Endothelial cell of umbilical vein (primary cell): ENCODE measurements at regions not wholly inside any gene's neighbourhood (a gene's known extent, or its start where the extent isn't known, plus 50 kb on each side); places are given as distances from the start of the nearest gene placed in this dataset.

Experiments used
- BruUV-seq: library from RNA; stranded (reverse); fragments of 400-500 nt; replicated peaks from 2 replicates; lab custom pipeline; 2021; lab: Mats Ljungman, UMichigan
- CTCF ChIA-PET: fragments of 300-600, 350-600 bp; sonication (Branson Sonifier 250); formaldehyde crosslinking; loops from one replicate; lab custom pipeline; 2021; ENCODE audit warnings: antibody characterized with exemption, inconsistent platforms; lab: Charles Lee
- POLR2A ChIA-PET: fragments of 300-600, 350-600 bp; sonication (Branson Sonifier 250); formaldehyde crosslinking; loops from one replicate; lab custom pipeline; 2021; ENCODE audit warnings: antibody characterized with exemption, inconsistent platforms; lab: Charles Lee
- DNase-seq: peaks from one replicate; pipeline ENCODE4 v3.0.0-alpha.2; 2011; ENCODE audit warnings: low read depth, low spot score
- FAIRE-seq: peaks from 2 replicates; lab custom pipeline; 2011; peaks lifted over from hg19 to GRCh38; lab: Jason Lieb, UNC
- H2AFZ ChIP-seq: 2 replicates; pipeline ENCODE4 v1.6.0; 2012; ENCODE audit warnings: low read depth, low read length, control low read depth, inconsistent platforms
- H3K27ac ChIP-seq: 2 replicates; pipeline ENCODE4 v1.5.1; 2011; ENCODE audit warnings: low read depth, mild to moderate bottlenecking, control low read depth, low read length, moderate library complexity; ENCODE audit not compliant: insufficient read depth
- H3K27me3 ChIP-seq, 2 experiments: 2 replicates each; pipeline versions ENCODE4 v1.6.0 to v1.6.1; 2011; ENCODE audit warnings: low read length in 2 of 2, mixed read lengths in 1 of 2; ENCODE audit not compliant: control insufficient read depth in 2 of 2, insufficient read depth in 2 of 2
- H3K36me3 ChIP-seq, 2 experiments: 2 replicates in 1 of 2; 3 replicates in 1 of 2; pipeline ENCODE4 v1.5.1; 2011; ENCODE audit warnings: low read length in 2 of 2, mild to moderate bottlenecking in 1 of 2, moderate library complexity in 1 of 2; ENCODE audit not compliant: control insufficient read depth in 2 of 2, insufficient read depth in 2 of 2; ENCODE audit errors: extremely low read depth in 1 of 2
- H3K4me1 ChIP-seq: 3 replicates; pipeline ENCODE4 v1.5.1; 2011; ENCODE audit warnings: mild to moderate bottlenecking, low read length; ENCODE audit not compliant: control insufficient read depth, insufficient read depth; ENCODE audit errors: extremely low read depth
- H3K4me2 ChIP-seq: 2 replicates; pipeline ENCODE4 v1.6.1; 2011; ENCODE audit warnings: low read length, control low read depth, mixed read lengths; ENCODE audit not compliant: insufficient read depth
- H3K4me3 ChIP-seq, 3 experiments: fragments of 200-600 bp in 1 of 3; sonication (generic), shearing (Covaris generic) in 1 of 3; replicated peaks in 1 of 3; 2 replicates each; pipeline ENCODE4 v1.5.1; 2011 to 2016; ENCODE audit warnings: control low read depth in 3 of 3, low read length in 3 of 3, mild to moderate bottlenecking in 2 of 3, inconsistent platforms in 1 of 3, low read depth in 1 of 3, moderate library complexity in 1 of 3; ENCODE audit not compliant: insufficient read depth in 1 of 3
- H3K79me2 ChIP-seq: 2 replicates; pipeline ENCODE4 v1.6.0; 2012; ENCODE audit warnings: low read length, inconsistent platforms; ENCODE audit not compliant: control insufficient read depth, insufficient read depth
- H3K9ac ChIP-seq: replicated peaks from 2 replicates; pipeline ENCODE3; 2011; ENCODE audit warnings: low read length, control low read depth; ENCODE audit not compliant: insufficient read depth; ENCODE audit errors: extremely low read depth
- H3K9me1 ChIP-seq: replicated peaks from 3 replicates; pipeline ENCODE4 v1.6.0; 2011; ENCODE audit warnings: mild to moderate bottlenecking, low read length; ENCODE audit not compliant: control insufficient read depth, insufficient read depth; ENCODE audit errors: extremely low read depth
- H3K9me3 ChIP-seq: replicated peaks from 2 replicates; pipeline ENCODE4 v1.5.1; 2012; ENCODE audit warnings: low read length, inconsistent platforms; ENCODE audit not compliant: control insufficient read depth, insufficient read depth
- H4K20me1 ChIP-seq: replicated peaks from 2 replicates; pipeline ENCODE3; 2011; ENCODE audit warnings: mild to moderate bottlenecking, low read length; ENCODE audit not compliant: control insufficient read depth, insufficient read depth; ENCODE audit errors: extremely low read depth
- EZH2 ChIP-seq: IDR thresholded peaks from 2 replicates; pipeline ENCODE4 v1.6.1; 2012; ENCODE audit warnings: borderline replicate concordance, low read depth, mild to moderate bottlenecking, moderate library complexity, low read length, inconsistent platforms; ENCODE audit not compliant: severe bottlenecking
- FOS ChIP-seq: IDR thresholded peaks from 2 replicates; pipeline ENCODE4 v1.6.1; 2011; ENCODE audit warnings: mild to moderate bottlenecking, low read length, moderate library complexity, borderline replicate concordance; ENCODE audit not compliant: insufficient read depth
- GATA2 ChIP-seq: IDR thresholded peaks from 2 replicates; pipeline ENCODE4 v1.7.0; 2011; ENCODE audit warnings: low read depth, mild to moderate bottlenecking, moderate library complexity, mixed read lengths, low read length; ENCODE audit not compliant: insufficient read length, insufficient read depth
- JUN ChIP-seq: IDR thresholded peaks from 2 replicates; pipeline ENCODE4 v1.6.1; 2011; ENCODE audit warnings: borderline replicate concordance, low read depth; ENCODE audit not compliant: insufficient read length, insufficient read depth
- MYC ChIP-seq: IDR thresholded peaks from one replicate; pipeline ENCODE4 v1.6.1; 2011; ENCODE audit warnings: mild to moderate bottlenecking, low read depth, low read length
- dilution Hi-C: fragments of 300-500 bp; cut with MboI; formaldehyde crosslinking; loops from one replicate; pipeline ENCODE4 v1.15.0; 2019; ENCODE audit warnings: low sequenced_read_pairs; ENCODE audit not compliant: extremely low pct_ligation_motif_present
- intact Hi-C: fragments of 100-400 bp; cut with micrococcal nuclease; formaldehyde crosslinking; loops from one replicate; pipeline ENCODE4 v1.10.0; 2022
- TF ChIP-seq, protein P1 (sequence below): IDR thresholded peaks from 2 replicates; pipeline ENCODE4 v1.6.1; 2011; ENCODE audit not compliant: insufficient read depth, insufficient read length
- TF ChIP-seq, protein P2 (sequence below), 2 donors: IDR thresholded peaks; 1 replicate in 1 of 2; 2 replicates in 1 of 2; pipeline ENCODE4 v1.5.1; 2011; ENCODE audit warnings: low read length in 2 of 2, mild to moderate bottlenecking in 2 of 2, moderate library complexity in 2 of 2, control low read depth in 1 of 2, inconsistent platforms in 1 of 2, low read depth in 1 of 2; ENCODE audit not compliant: insufficient read depth in 1 of 2; ENCODE audit errors: extremely low read depth in 1 of 2

DNA sequence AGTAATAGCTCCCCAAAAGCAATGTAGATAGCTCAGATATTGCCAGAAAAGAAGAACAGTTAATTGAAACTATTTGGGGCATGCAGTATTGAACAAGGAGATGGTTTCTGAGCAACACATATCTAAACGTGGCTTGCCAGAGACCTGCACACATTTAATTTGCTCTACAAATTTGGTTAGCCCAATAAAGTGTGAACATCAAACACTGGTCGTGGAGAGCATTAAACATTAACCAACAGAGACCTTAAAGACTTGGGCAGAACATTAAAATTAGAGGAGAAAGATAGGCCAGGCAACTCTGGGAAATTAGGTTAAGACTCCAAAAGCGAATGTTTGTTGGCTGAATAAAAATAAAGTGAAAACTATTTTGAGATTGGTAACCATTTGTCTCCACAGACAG, 61.6 kb upstream of the ARID5B start:
- FAIRE-seq (no peak), DNase-seq (no peak)
- POLR2A ChIA-PET: no interaction called here
- H3K4me2 ChIP-seq: no peak overlapping the region
- peaks cover 34% of the 10 kb centered on the region for H3K4me1 ChIP-seq
- no peaks in the 10 kb centered on the region for H4K20me1 ChIP-seq
- no peaks in the 10 kb centered on the region for H3K27me3 ChIP-seq
- TF ChIP-seq GATA2 (no peak), MYC (no peak), EZH2 (no peak), JUN (no peak), FOS (no peak)
- TF ChIP-seq, protein P1, sequence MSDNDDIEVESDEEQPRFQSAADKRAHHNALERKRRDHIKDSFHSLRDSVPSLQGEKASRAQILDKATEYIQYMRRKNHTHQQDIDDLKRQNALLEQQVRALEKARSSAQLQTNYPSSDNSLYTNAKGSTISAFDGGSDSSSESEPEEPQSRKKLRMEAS: no peak
- TF ChIP-seq, protein P2, sequence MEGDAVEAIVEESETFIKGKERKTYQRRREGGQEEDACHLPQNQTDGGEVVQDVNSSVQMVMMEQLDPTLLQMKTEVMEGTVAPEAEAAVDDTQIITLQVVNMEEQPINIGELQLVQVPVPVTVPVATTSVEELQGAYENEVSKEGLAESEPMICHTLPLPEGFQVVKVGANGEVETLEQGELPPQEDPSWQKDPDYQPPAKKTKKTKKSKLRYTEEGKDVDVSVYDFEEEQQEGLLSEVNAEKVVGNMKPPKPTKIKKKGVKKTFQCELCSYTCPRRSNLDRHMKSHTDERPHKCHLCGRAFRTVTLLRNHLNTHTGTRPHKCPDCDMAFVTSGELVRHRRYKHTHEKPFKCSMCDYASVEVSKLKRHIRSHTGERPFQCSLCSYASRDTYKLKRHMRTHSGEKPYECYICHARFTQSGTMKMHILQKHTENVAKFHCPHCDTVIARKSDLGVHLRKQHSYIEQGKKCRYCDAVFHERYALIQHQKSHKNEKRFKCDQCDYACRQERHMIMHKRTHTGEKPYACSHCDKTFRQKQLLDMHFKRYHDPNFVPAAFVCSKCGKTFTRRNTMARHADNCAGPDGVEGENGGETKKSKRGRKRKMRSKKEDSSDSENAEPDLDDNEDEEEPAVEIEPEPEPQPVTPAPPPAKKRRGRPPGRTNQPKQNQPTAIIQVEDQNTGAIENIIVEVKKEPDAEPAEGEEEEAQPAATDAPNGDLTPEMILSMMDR (IDR thresholded peaks at IDR 0.05; ENCODE audit: extremely low read depth in 1 of 2, insufficient read depth in 1 of 2, low read depth in 1 of 2, low read length in 2 of 2): no peak
- no peak overlapping the region for H2AFZ ChIP-seq
- H3K79me2 ChIP-seq: no peaks in the 10 kb centered on the region
- no peak overlapping the region for H3K4me3 ChIP-seq
- H3K9me1 ChIP-seq: no peaks in the 10 kb centered on the region
- no peaks in the 10 kb centered on the region for H3K9me3 ChIP-seq
- dilution Hi-C loops: no loop called here
- intact Hi-C loops: loop anchor here (5.0 kb wide), 4 partner anchors 207 to 898 kb away; partner anchors contain the start of gene RHOBTB1
- no peak overlapping the region for H3K9ac ChIP-seq
- CTCF ChIA-PET: no interaction called here
- H3K27ac ChIP-seq: no peak overlapping the region
- no TSS peak for BruUV-seq
- H3K36me3 ChIP-seq: no peaks in the 10 kb centered on the region
